ENCODE measurements at regions not wholly inside any gene's neighbourhood (a gene's known extent, or its start where the extent isn't known, plus 50 kb on each side); places are given as distances from the start of the nearest gene placed in this dataset.

GRCh38 chr15:70306081-70306480, 208.4 kb upstream of the TLE3 start:
- TF ChIP-seq, protein P1, sequence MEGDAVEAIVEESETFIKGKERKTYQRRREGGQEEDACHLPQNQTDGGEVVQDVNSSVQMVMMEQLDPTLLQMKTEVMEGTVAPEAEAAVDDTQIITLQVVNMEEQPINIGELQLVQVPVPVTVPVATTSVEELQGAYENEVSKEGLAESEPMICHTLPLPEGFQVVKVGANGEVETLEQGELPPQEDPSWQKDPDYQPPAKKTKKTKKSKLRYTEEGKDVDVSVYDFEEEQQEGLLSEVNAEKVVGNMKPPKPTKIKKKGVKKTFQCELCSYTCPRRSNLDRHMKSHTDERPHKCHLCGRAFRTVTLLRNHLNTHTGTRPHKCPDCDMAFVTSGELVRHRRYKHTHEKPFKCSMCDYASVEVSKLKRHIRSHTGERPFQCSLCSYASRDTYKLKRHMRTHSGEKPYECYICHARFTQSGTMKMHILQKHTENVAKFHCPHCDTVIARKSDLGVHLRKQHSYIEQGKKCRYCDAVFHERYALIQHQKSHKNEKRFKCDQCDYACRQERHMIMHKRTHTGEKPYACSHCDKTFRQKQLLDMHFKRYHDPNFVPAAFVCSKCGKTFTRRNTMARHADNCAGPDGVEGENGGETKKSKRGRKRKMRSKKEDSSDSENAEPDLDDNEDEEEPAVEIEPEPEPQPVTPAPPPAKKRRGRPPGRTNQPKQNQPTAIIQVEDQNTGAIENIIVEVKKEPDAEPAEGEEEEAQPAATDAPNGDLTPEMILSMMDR (IDR thresholded peaks at IDR 0.05) = no peak
- TF ChIP-seq POLR2A (IDR thresholded peaks at IDR 0.05) = no peak
